ENCODE measurements at regions not wholly inside any gene's neighbourhood (a gene's known extent, or its start where the extent isn't known, plus 50 kb on each side); places are given as distances from the start of the nearest gene placed in this dataset.

DNA sequence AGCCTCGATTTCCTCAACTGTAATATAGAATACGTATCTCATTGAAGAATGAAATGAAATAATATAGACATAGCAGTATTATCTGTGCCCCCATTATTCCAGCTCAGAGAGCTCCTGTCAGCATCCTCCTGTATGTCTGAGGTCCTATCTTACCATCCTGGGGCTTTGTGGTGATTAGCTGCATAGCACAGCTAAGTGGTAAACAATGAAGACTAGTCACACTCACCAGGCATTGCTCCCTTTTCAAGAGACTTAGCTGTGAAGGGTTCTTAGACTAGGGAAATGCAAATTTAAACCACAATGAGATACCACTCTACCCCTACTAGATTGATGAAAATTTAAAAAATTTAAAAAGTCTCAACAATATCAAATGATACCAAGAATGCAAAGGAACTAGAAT, 172.9 kb downstream of the SLC39A8 start:
- no peak for TF ChIP-seq EZH2 (IDR thresholded peaks at IDR 0.05; ENCODE audit: borderline replicate concordance)
- TF ChIP-seq, protein P1, sequence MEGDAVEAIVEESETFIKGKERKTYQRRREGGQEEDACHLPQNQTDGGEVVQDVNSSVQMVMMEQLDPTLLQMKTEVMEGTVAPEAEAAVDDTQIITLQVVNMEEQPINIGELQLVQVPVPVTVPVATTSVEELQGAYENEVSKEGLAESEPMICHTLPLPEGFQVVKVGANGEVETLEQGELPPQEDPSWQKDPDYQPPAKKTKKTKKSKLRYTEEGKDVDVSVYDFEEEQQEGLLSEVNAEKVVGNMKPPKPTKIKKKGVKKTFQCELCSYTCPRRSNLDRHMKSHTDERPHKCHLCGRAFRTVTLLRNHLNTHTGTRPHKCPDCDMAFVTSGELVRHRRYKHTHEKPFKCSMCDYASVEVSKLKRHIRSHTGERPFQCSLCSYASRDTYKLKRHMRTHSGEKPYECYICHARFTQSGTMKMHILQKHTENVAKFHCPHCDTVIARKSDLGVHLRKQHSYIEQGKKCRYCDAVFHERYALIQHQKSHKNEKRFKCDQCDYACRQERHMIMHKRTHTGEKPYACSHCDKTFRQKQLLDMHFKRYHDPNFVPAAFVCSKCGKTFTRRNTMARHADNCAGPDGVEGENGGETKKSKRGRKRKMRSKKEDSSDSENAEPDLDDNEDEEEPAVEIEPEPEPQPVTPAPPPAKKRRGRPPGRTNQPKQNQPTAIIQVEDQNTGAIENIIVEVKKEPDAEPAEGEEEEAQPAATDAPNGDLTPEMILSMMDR (IDR thresholded peaks at IDR 0.05; ENCODE audit: poor library complexity), result no peak
